ENCODE measurements at regions not wholly inside any gene's neighbourhood (a gene's known extent, or its start where the extent isn't known, plus 50 kb on each side); places are given as distances from the start of the nearest gene placed in this dataset.
A peak's percentile ranks its signal among the peaks of the same experiment; 100 is the strongest.
"Not testable (repeated sequence)": the region's sequence is repeated elsewhere in the genome, so short reads cannot be mapped to it uniquely, and the experiment has no call there.

DNA sequence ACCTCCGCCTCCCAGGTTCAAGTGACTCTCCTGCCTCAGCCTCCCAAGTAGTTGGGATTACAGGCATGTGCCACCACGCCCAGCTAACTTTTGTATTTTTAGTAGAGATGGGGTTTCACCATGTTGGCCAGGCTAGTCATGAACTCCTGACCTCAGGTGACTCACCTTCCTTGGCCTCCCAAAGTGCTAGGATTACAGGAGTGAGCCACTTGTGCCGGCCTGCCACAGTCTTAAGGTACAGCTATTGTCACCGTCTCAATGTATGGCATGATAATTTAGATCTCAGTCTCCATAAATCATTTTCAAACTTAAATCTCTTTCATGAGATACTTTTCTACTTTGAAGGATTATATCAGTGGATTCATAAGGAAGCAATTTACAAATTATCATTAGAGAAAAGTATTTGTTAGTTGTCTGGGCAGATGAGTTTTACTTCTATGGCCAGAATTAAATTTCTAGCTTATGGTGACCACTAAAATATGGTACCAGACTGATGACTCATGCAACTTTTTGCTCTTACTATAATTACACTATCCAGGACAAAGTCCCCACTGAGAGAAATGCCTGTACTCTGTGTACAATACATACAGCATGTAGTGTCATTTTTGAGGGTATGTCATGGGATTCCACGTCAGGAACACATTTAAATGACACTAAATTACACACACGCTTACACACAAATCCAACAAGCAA is 1230.3 kb upstream of the GOT2 start:
- no peak for TF ChIP-seq CTCF (conservative IDR thresholded peaks at IDR 0.05; ENCODE audit: low read length)
- no peak overlapping the region for H3K4me3 ChIP-seq (ENCODE audit: low read length)
- no peak for DNase-seq (ENCODE audit: low read depth)

GRCh38 chr16:59959311-59959710 is 1225.2 kb upstream of the GOT2 start:
- DNase-seq (ENCODE audit: low read depth) = no peak
- TF ChIP-seq CTCF (conservative IDR thresholded peaks at IDR 0.05; ENCODE audit: low read length) = no peak
- H3K4me3 ChIP-seq (ENCODE audit: low read length) = no peak overlapping the region

GRCh38 chr16:59950431-59950830 is 1216.3 kb upstream of the GOT2 start:
- no peak for TF ChIP-seq CTCF (conservative IDR thresholded peaks at IDR 0.05; ENCODE audit: low read length)
- DNase-seq (ENCODE audit: low read depth) = peak; percentile 8
- H3K4me3 ChIP-seq (ENCODE audit: low read length) = no peak overlapping the region

DNA sequence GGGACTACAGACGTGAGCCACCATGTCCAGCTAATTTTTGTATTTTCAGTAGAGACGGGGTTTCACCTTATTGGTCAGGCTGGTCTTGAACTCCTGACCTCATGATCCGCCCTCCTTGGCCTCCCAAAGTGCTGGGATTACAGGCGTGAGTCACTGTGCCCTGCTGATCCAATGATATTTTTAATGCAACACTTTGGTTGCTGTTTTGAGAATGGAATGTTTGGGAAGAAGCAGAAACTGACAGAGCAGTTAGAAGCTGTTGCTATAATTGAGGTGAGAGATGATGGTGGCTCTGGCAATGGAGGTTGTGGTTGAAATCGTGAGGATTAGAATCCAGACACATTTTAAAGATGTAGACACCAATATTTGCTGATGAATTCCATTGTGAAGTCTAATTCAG is 1209.9 kb upstream of the GOT2 start:
- DNase-seq (ENCODE audit: low read depth) = peak; percentile 25
- not testable (repeated sequence) for H3K4me3 ChIP-seq (ENCODE audit: low read length)

DNA sequence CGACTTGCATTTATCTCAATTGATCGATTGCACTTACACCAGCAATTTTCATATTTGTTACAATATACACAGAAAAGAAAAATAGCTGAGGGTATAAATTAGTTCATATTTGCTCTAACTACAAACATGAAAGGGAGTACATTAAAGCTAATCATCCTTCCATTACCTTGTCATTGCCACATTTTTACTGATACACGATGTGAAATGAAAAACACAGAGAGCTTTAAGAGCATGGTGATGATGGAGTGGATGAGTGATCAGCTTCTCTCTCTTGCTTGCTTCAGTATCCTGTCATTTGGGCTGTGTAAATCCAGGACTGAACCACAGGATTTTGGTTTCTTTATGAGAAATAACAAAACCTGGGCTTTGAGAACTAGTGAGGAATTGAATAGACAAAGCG is 1207.5 kb upstream of the GOT2 start:
- H3K4me3 ChIP-seq (ENCODE audit: low read length) = no peak overlapping the region
- TF ChIP-seq CTCF (conservative IDR thresholded peaks at IDR 0.05; ENCODE audit: low read length) = no peak

DNA sequence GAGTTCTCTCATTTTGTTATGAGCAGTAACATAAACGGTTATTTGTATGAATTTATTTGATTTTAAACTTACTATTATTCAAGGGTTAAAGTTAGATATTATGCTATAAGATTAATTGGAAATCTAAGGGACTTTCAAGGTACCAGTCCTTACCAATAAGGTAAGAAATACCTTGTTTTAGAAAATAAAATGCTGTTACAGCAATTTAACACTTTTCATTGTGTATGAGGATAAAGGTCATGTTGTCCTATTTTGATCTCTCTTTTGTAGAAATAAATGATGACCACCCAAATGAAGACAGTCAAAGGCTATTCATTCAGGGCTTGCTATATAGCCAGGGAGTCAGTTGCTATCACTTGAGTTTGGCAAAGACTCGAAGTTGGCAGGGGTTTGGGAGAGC is 1185.9 kb upstream of the GOT2 start:
- no peak for DNase-seq (ENCODE audit: low read depth)
- no peak overlapping the region for H3K4me3 ChIP-seq (ENCODE audit: low read length)
- no peak for TF ChIP-seq CTCF (conservative IDR thresholded peaks at IDR 0.05; ENCODE audit: low read length)

More for the DNA sequence above, 1207.5 kb upstream of the GOT2 start:
- no peak for DNase-seq (ENCODE audit: low read depth)

DNA sequence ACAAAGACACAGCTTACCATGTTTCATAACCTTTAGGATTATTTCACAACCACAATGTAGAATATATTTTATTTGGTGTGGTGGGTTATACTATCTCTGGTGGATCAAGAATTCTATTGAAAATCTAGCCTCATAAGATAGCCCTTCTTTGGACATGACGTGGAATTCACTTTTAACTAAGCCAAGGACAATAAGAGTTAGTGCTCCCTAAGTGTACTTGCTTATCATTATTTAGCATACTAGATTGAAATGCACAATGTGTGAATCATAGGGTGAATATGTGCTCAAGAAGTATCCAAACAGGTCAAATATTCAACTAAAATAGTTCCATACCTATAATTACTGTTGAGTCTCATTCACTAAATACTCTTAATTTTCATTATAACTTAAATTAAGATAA is 1179.5 kb upstream of the GOT2 start:
- no peak for DNase-seq (ENCODE audit: low read depth)
- TF ChIP-seq CTCF (conservative IDR thresholded peaks at IDR 0.05; ENCODE audit: low read length) = no peak
- H3K4me3 ChIP-seq (ENCODE audit: low read length) = no peak overlapping the region

GRCh38 chr16:59909262-59909661 is 1175.1 kb upstream of the GOT2 start:
- no peak overlapping the region for H3K4me3 ChIP-seq (ENCODE audit: low read length)
- TF ChIP-seq CTCF (conservative IDR thresholded peaks at IDR 0.05; ENCODE audit: low read length) = no peak
- peak; percentile 17 for DNase-seq (ENCODE audit: low read depth)

Measured in AG10803 (cell line).